ENCODE measurements at regions not wholly inside any gene's neighbourhood (a gene's known extent, or its start where the extent isn't known, plus 50 kb on each side); places are given as distances from the start of the nearest gene placed in this dataset.

DNA sequence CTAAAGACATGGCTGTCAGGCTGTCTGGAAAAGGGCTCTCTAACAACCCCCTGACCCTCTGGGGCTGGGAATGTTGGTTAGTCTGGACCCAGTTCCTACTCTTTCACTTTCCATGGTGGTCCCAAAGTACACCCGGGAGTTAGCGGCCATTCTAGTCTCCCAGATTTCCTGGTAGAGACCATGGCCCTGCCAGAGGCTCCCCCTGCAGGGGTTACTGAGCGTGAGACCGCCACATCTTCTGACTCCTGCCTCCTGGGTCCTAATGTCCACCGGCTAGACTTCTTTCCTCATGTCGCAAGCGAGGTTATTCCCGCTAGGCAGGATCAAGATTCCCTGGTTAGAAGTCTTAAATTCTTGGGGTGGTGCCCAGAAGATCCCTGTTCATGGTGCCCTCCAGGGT, 540.0 kb upstream of the ROBO1 start:
- TF ChIP-seq, protein P1, sequence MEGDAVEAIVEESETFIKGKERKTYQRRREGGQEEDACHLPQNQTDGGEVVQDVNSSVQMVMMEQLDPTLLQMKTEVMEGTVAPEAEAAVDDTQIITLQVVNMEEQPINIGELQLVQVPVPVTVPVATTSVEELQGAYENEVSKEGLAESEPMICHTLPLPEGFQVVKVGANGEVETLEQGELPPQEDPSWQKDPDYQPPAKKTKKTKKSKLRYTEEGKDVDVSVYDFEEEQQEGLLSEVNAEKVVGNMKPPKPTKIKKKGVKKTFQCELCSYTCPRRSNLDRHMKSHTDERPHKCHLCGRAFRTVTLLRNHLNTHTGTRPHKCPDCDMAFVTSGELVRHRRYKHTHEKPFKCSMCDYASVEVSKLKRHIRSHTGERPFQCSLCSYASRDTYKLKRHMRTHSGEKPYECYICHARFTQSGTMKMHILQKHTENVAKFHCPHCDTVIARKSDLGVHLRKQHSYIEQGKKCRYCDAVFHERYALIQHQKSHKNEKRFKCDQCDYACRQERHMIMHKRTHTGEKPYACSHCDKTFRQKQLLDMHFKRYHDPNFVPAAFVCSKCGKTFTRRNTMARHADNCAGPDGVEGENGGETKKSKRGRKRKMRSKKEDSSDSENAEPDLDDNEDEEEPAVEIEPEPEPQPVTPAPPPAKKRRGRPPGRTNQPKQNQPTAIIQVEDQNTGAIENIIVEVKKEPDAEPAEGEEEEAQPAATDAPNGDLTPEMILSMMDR (IDR thresholded peaks at IDR 0.05) = no peak
- TF ChIP-seq POLR2A (IDR thresholded peaks at IDR 0.05; ENCODE audit: low read depth) = no peak

Data from esophagus muscularis mucosa (tissue), 3 donors.